SK-N-SH treated with all-trans-retinoic acid at 6 μM for 48 hours (cell line): ENCODE measurements at regions not wholly inside any gene's neighbourhood (a gene's known extent, or its start where the extent isn't known, plus 50 kb on each side); places are given as distances from the start of the nearest gene placed in this dataset.

ENCODE experiments used
- ISL1 ChIP-seq: fragments of 250-450 bp; sonication (Bioruptor Pico); IDR thresholded peaks from 2 replicates; pipeline ENCODE4 v2.1.2; 2022; ENCODE audit warnings: mild to moderate bottlenecking, moderate library complexity
- PATZ1 ChIP-seq: fragments of 250-450 bp; sonication (Bioruptor Pico); IDR thresholded peaks from 2 replicates; pipeline ENCODE4 v1.8.0; 2020; ENCODE audit warnings: mild to moderate bottlenecking, moderate library complexity, borderline replicate concordance
- RARB ChIP-seq: fragments of 250-450 bp; sonication (Bioruptor Pico); IDR thresholded peaks from 2 replicates; pipeline ENCODE4 v1.8.0; 2021; ENCODE audit warnings: mild to moderate bottlenecking, moderate library complexity
- ZFP30 ChIP-seq: fragments of 450-650 bp; formaldehyde crosslinking; IDR thresholded peaks from 2 replicates; pipeline ENCODE4 v1.5.0; 2022; ENCODE audit warnings: mild to moderate bottlenecking, moderate library complexity

- TF ChIP-seq ZFP30 (CRISPR knock-in tag) = no peak
- no peak for TF ChIP-seq RARB (CRISPR knock-in tag)
- TF ChIP-seq PATZ1 = no peak
- TF ChIP-seq ISL1 = no peak
These were observed 257.0 kb downstream of the TMEM167A start for GRCh38 chr5:82820188-82820587.
